Hematopoietic multipotent progenitor cell treated with erythropoietin and hydrocortisone succinate and interleukin-3 and kit ligand, for 4 days (in vitro differentiated cells): ENCODE measurements at regions not wholly inside any gene's neighbourhood (a gene's known extent, or its start where the extent isn't known, plus 50 kb on each side); places are given as distances from the start of the nearest gene placed in this dataset.

ENCODE experiments used
- DNase-seq: peaks from one replicate; pipeline ENCODE4 v3.0.0-alpha.2; 2015

GRCh38 chr10:62721687-62722086 is 82.8 kb upstream of the ADO start:
- DNase-seq = no peak

DNA sequence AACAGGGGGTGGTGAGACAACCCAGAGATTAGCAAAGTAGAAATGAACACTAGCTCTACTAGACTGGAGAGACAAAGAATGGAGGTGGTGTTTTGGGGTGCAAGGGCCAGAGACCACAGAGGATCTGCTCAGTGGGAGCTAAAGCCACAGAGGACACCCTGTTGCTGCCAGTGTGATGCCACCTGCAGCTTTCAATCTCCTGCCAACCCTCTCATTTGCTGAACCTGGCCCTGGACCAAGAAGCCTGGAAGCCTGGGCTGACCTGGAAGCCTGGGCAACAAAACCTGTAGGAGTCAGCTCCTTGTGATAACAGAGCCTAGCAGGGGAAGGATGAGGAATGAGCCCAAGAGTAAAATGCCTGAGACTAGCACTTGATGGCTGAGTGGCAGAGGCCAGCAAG is 81.1 kb upstream of the ADO start:
- no peak for DNase-seq

DNA sequence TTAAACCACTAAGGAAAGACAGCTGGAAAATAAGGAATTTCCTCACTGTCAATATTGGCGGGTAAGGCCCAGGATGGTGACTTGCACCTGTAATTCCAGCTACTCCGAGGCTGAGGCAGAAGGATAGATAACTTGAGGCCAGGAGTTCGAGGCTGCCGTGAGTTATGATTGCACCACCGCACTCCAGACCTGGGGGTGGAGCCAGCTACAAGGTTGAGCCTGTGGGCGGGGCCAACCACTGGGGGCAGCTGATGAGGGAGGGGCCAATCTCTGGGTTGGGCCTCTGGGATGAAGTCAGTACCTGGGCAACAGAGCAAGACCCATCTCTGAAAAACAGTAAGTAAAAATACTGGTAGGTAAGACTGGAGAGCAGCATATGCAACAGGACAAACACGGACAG is 80.1 kb upstream of the ADO start:
- peak; percentile 6 for DNase-seq

DNA sequence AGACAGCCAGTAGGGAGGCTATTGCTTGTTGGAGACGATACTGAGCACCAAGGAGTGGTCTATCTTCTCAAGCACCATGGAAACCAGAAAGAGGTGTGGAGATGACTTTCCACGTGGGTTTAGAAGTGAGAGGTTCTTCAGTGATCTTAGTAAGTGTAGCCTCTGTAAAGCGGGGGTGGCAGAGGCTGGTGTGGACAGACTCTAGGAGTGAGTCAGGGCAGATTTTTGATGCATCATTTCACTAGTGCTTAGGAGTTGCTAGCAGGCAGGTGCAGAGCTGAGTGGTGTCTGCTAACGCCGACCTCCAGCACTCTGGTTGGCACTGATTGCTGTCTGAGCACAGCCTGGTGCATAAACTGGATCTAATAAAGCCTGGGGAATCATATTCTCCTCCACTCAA is 78.4 kb upstream of the ADO start:
- DNase-seq = no peak

DNA sequence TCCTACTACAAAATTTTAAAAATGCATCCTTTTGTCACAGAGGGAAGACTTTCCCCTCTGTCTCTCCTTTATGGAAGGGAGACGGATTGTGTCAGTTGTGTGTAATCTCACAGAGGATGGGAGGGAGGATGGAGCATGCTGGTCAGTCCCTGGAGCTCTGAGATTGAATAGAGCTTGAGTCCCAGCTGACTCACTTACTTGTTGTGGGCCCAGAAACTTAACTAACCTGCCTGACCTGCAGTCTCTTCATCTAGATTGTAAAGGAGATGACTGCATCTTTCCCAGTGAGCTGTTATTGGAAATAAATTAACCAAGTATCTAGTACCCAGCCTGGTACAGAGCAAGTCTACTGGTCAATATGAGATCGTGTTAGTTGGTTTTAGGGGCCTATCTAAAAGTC is 77.9 kb upstream of the ADO start:
- no peak for DNase-seq

- no peak for DNase-seq
Measured at GRCh38 chr10:62727934-62728333, 76.6 kb upstream of the ADO start.

DNA sequence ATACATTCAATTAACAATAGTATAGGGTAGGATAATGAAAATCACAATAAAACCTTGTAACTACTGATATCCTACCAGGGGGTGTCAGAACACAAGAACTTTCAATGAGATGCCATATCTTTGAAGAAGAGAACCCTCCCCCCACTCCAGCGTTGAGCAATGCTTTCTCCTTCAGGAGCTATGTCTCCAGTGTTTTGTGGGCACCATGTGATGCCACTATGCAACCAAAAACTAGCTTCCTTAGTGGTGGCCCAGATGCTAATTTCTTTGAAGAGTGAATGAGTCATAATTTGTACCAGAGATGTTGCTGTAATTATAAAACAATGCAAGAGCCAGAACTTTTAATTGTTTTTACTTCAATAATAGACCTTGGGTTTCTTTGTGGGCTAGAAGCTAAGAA is 76.0 kb upstream of the ADO start:
- DNase-seq = peak; percentile 12

DNA sequence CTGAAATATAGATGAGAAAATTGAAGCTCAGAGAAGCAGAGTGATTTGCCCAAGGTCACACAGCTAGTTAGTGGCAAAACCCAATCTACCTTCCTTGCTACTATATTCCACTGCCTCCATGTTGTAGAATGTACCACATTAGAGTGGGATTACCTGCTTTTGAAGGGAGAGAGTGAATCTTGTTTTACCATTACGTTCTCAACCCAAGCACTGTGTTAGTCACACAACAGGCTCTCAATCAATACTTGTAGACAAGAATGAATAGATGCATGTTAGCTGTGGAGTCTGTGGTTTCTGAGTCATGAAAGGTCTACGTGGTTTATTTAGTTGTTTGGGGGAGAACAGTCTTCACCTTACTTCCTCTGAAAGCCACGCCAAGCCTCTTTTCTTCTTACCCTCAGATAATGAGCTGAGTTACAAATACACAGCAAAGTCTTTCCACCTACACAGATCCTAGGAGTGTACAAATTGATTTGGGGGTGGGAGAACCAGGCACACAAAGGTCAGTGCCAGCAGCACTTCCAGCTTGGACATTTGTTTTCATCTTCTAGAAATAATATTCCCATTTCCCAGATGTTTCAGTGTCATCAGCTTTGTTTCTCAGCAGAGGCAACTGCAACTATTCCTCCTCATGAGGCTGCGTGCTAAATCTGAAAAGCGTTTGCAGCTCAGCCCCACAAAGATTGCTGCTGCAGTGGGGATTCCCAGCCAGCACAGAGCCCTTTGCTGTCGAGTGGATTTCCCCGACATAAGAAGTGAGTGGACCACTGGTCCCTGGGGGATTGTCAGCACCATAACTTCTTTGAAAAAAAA is 71.5 kb upstream of the ADO start:
- DNase-seq = peak; percentile 7

- no peak for DNase-seq
Measured at GRCh38 chr10:62733654-62734293, 70.7 kb upstream of the ADO start.

GRCh38 chr10:62734781-62735463 is 69.6 kb upstream of the ADO start:
- DNase-seq = no peak

DNA sequence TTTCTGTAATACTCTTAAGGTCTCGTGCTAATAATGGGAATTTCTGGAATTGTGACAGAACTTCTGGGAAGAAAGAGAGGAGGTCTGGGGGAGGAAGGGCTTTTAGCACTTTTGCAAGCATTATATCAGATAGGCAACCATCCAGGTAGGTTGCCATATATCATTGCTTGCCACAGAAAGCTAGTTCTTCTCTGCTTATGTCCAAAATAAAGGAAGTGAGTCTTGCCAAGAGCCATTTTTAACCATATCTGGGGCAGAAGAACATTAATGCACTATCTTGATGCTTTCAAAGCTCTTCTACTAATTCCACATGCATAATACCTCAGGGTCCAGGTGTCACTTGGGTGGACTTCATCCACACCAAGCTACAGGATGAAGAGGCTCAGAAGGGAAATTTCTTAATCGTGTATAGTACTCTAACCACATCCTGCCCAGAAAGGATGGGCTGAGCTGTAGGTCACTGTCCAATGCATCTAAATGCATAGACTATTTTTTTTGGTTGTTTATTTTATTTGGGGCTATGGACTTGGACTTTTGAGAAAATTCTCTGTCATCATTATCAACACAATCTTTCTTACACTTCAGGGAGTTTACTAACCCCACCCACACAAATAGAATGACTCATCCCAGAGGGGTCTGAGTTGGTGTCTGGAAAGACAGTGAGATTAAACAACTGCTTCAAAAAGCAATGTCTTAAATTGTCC is 68.9 kb upstream of the ADO start:
- DNase-seq = peak; percentile 16

DNA sequence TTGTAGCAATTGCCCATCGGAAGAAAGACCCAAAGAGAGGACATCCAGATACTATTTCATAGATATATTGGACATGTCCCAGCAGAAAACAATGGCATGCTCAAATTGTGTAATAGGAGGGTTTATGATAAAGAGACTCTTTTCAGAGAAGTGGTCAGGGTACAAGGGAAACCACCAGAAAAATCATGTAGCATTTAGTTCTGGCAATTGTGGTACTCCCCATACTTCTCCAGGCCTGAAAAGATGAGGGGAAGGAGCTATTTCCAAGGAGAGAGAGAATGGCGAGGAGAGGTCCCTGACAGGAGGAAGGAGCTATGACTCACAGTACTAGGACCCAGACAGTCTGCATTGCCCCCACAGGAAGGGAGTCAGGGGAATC is 68.4 kb upstream of the ADO start:
- DNase-seq = no peak

DNA sequence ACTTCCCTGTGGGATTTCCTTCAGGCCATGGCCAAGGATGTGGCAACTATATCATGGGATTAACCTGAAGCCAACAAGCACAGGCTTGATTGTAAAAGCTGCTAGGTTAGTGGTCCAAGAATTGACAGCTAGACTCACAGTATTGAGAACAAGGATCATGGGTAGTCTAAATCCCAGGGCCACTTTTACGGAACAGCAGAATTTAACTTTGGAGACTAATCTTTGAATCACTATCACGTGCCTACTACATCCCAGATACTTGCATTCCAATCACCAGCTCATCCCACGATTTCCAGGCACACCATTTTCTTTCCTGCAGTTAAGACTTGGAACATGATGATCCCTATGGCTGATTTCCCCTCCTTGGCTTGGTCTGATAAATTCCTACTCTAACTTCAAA is 65.6 kb upstream of the ADO start:
- no peak for DNase-seq

DNA sequence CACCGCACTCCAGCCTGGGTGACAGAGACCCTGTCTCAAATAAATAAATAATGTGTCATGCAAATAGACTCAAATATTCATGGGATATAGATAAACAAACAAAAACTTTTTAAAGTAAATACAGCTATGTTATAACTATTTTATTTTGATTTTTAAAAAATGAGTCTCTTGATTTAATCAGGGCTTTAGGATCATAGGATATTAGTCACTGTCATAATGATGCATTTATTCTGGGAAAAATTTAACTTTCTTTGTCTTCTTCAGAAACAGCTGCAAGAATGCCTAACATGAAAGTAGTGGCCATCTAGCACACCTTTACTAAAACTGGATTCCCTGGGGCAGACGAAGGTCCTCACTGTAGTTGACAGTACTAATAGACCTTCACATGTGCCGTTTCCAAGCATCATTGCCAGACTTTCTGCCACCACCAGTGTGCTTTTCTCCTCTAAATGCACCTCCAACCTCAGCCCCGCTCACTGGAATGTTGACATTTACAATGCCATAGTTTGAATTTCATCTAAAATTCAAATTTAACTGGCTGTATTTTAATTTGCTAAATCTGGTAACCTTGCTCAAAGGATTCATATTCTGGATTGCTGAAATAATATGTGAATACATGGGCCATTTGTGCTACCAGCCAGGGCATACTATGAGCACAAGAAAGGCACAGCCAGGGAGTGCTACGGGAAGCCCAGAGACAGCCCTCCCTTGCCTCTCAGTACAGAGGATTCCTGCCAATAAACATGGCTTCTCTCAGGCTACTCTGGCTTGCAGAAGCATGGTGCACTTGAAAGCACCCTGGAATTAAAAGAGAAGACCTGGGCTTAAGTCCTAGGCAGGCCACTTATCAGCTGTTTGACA is 63.4 kb upstream of the ADO start:
- DNase-seq = no peak

DNA sequence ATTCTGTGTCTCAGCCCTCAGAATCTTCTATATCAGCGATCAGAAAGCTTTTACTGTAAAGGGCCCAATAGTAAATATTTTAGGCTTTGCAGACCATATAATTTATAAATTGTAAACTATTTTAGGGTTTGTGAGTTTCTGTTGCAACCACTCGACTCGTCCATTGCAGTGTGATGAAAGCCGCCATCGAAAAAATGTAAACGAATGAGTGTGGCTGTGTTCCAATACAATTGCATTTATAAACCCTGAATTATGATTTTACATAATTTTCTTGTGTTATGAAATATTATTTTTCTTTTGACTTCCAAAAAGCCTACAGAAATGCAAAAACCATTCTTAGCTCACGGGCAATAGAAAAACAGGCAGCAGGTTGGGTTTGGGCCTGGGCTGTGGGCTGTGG is 62.5 kb upstream of the ADO start:
- no peak for DNase-seq

DNA sequence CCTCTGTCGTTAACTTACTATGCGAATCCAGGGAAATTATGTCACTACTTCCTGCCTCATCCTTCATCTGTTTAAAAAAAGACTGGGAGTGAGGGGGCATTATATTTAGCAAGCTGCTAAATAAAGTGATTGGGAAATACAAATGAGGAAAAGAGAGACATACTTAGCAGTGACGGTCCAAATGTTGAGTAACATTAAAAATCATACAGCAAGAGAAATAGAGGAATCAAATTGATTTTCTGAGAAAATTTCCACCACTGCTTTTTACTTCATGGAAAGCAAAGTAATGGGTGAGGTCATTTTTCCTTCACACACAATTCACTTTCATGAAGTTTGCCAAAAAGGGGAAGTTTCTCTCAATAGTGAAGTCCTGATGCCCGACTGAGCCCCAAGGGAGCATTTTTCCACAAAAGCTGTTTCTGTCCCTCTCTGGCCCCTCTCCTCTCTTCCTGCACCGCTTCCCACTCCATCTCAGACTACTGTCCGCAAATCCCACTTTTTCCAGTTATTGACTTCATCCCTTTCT is 61.9 kb upstream of the ADO start:
- peak; percentile 57 for DNase-seq

DNA sequence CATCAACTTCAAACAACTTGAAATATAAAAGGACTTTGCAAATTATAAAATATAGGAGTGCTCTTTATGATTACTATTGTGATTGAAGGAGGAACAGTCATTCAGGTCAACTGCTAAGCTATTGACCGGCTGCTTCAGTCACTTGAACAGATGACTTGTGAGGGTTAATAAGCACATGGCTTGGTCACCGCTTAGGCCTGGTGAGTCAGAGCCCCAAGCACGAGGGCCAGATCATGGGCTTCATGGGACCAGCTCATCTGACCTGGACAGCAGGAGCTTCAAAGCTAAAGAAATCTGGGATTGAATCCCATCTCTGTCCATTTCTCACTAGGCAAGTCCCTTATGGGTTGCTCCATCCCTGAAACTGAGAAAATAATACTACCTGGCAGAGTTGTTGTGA is 60.4 kb upstream of the ADO start:
- DNase-seq = no peak

- peak; percentile 4 for DNase-seq
Measured at GRCh38 chr10:62745581-62745980, 58.9 kb upstream of the ADO start.

- no peak for DNase-seq
Measured at GRCh38 chr10:62746951-62747729, 57.4 kb upstream of the ADO start.

DNA sequence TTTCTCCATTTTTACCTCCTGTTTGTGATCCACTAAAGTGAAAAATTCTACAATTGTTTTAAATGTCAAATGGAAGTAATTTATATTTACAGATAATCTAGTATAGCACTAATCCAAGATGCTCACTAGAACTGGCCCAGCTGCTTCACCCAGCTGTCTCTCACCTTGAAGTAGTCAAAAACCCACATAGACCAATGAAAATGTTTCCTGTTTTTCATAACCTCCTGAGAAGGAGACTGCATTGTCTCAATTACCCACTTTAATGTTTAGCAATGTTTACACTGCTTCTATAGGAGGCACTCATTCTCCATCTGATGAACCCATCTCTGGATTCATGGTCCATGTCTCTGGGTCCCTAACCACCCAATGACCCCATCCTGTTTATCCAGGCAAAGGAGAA is 56.1 kb upstream of the ADO start:
- no peak for DNase-seq

DNA sequence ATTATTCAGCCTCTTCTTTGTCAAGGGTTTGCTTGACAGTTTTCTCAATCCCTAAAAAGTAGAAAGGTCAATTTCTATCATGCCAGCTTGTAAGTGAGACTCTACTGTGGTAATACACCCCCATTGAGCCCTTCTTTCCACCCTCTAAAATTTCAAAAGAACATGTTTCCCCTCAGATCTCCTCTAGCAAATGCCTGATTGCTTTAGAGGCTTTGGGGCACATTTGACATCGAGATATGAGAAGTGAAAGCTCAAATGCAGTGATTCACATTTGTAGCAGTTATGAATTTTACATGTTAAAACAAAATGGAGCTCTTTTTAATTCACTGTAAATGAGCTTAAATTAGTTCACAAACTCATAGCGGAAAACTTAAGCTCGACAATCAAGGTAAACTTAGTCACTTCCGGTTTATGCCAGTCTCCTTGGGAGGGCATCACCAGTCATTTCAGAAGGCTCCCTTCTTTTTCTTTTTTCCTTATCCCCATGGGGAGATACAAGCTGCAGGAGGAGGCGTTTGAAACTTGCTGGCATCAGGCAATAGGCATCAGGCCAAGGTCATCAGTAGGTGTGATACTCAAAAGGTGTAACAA is 55.3 kb upstream of the ADO start:
- no peak for DNase-seq
